HG02610 (cell line): ENCODE measurements at regions not wholly inside any gene's neighbourhood (a gene's known extent, or its start where the extent isn't known, plus 50 kb on each side); places are given as distances from the start of the nearest gene placed in this dataset.

Experiments used
- ATAC-seq: cut with Tn5 transposase; IDR thresholded peaks from one replicate; pipeline ENCODE4 v1.9.1; 2021; ENCODE audit warnings: mild to moderate bottlenecking, moderate library complexity; ENCODE audit not compliant: unreplicated experiment

DNA sequence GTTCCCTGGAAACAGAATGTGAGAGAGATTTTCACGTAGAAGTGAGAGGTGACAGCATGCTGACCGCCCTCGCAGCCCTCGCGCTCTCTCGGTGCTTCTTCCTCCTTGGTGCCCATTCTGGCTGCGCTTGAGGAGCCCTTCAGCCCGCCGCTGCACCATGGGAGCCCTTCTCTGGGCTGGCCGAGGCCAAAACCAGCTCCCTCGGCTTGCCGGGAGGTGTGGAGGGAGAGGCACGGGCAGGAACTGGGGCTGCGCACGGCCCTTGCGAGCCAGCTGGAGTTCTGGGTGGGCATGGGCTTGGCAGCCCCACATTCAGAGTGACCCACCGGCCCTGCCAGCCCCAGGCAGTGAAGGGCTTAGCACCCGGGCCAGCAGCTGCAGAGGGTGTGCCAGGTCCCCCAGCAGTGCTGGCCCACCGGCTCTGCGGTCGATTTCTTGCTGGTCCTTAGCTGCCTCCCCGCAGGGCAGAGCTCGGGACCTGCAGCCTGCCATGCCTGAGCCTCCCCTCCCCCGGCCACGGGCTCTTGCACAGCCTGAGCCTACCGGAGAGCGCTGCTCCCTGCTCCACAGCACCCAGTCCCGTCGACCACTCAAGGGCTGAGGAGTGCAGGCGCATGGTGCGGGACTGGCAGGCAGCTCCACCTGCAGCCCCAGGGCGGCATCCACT, 888.7 kb upstream of the ZWINT start:
- no peak for ATAC-seq

DNA sequence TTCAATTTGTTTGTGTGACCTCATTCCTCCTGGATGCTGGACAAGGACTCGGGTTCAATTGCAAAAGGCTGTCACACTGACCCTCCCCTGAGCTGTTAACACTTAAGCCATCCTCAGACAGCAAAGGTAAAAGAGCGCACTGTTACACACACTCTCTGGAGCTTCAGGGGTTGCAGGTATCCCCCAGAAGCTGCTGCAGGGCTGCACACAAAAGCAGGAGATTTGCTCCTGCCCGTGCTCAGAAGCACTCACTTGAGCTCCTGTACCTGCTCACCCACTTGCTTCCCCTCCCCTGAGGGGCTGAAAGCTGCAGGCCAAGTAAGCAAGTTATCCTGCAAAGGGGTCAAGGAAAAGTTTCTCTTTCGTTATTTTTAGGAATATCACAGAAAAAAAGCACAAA, 886.2 kb upstream of the ZWINT start:
- ATAC-seq, result no peak

GRCh38 chr10:57225920-57226319, 864.9 kb upstream of the ZWINT start:
- no peak for ATAC-seq

DNA sequence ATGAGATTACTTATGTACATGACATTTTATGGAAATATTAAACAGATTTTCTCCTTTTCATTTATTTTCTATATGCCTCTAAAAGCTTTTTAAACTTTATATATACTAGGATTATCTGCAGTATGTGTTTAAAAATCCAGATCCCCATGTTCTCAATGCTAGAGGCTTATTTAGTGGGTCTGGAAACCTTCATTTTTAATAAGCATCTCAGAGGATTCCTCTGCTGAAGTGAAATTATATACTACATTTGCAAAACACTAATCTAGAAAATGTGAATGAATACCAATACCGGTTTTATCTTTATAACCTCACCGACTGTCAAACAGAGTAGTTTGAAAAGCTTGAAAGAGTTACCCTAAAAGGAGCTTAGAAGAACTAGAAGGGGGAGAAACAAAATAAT, 863.8 kb upstream of the ZWINT start:
- no peak for ATAC-seq

GRCh38 chr10:57222603-57223002, 861.5 kb upstream of the ZWINT start:
- no peak for ATAC-seq

DNA sequence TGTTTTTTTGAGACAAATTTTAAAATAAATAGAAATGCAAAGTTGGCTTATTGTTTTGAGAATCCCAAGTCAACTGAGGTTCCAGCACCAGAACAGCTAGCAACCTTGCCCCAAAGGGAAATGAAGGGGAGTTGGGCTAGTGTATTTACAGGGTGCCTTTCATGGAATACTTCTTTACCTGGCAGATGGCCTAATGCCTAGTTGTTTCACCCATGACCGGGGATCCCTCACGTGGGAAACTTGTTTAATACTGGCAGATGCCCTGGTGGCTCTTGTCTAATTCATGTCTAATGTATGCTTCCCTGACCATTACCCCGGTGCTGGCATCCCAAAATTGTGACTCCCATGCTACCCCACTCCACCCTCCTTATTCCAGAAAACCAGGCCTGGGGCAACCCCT, 861.1 kb upstream of the ZWINT start:
- no peak for ATAC-seq

DNA sequence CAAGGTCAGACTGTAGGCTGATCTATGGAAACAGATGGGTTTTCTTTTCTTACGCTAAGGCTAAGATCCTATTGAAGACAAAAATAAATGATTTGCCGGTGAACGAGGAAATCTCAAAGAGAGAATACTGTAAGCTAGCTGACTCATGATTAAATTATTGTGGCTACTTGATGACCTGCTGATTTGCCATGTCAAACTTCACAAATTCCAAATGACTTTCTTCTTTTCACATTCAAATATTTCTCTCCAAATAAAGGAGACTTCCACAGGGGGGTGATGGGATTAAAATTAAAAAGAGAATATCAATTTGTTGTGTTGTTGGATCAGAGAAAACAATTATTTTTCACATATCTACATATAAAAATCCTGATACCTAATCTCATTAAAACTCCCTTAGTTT, 860.6 kb upstream of the ZWINT start:
- ATAC-seq, result no peak

GRCh38 chr10:57218382-57218781, 857.3 kb upstream of the ZWINT start:
- no peak for ATAC-seq

- ATAC-seq, result no peak
Measured at GRCh38 chr10:57202356-57202755, 841.3 kb upstream of the ZWINT start.

DNA sequence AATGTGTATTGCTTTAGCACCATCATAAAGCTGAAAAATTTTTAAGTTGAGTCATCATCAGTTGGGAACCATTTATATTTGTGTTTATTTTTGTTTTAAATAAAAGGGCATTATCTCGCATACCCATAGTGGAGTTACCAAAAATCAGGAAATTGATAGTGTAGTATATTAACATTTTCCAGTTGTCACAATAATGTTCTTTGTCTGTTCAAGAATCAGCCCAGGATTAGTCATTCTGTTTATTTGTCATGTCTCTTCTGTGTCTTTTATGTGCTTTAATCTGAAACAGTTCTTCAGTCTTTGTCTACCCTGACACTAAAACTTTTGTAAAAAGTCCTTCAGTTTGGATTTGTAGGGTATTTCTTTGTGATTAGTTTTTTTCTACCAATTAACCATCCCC, 827.8 kb upstream of the ZWINT start:
- ATAC-seq, result no peak

GRCh38 chr10:57186201-57186600, 825.1 kb upstream of the ZWINT start:
- no peak for ATAC-seq

- no peak for ATAC-seq
Measured at GRCh38 chr10:57169597-57169996, 808.5 kb upstream of the ZWINT start.

DNA sequence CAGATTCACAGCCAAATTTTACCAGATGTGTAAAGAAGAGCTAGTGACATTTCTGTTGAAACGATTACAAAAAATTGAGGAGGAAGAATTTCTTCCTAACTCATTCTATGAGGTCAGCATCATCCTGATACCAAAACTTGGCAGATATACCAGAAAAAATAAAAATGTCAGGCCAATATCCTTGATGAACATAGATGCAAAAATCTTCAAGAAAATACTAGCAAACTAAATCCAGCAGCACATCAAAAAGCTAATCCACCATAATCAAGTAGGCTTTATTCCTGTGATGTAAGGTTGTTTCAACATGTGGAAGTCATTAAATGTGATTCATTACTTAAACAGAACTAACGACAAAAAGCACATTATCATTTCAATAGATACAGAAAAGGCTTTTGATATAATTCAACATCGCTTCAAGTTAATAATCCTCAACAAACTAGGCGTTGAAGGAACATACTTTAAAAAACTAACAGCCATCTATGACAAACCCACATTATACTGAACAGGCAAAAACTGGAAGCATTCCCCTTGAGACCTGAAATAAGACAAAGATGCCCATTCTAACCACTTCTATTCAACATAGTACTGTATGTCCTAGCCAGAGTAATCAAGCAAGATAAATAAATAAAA, 807.7 kb upstream of the ZWINT start:
- ATAC-seq, result no peak

DNA sequence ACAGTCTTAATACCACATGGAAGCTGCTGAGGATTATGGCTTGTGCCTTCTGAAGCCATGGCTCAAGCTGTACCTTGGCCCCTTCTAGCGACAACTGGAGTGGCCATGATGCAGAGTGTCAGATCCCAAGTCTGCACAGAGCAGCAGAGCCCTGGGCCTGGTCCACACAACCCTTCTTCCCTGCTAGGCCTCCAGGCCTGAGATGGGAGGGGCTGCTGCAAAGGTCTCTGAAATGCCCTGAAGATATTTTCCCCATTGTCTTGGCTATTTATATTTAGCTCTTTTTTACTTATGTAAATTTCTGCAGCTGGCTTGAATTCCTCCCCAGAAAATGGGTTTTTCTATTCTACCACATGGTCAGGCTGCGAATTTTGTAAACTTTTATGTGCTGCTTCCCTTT, 804.6 kb upstream of the ZWINT start:
- no peak for ATAC-seq

GRCh38 chr10:57162231-57162630, 801.2 kb upstream of the ZWINT start:
- ATAC-seq, result no peak

- ATAC-seq, result no peak
Measured at GRCh38 chr10:57161157-57161556, 800.1 kb upstream of the ZWINT start.

- peak; percentile 55 for ATAC-seq
Measured at GRCh38 chr10:57145548-57145947, 784.5 kb upstream of the ZWINT start.

DNA sequence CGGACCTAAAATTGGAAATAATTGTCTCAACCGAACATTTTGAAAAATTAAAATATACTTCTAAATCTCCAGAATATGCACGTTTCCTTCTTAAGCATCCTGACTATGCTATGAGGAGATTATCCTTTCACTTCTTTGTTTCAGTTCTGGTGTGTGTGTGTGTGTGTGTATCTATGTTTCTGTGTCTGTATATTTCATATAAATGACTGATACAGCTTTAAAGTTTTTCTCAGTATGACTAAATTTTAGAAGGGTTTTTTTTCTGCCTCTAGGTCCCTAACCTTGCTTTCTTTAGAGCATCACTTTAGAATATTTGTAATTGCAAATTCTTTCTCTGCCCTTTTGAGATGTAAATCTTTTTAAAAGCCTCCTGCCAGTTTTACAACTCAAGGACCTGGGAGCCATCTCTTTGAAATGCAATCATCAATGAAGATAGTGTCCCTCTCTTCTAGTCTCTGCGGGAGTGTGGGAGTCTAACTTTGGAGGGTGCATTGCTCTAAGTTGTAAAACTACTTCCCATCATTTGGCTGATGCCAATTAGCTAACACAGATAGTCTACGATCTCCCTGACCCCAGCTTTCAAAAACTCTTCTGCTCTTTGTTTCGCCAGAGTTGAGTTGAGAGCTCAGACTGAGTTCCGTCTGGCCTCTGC, 782.0 kb upstream of the ZWINT start:
- peak; percentile 68 for ATAC-seq

- no peak for ATAC-seq
Measured at GRCh38 chr10:57141708-57142107, 780.6 kb upstream of the ZWINT start.

- ATAC-seq, result no peak
Measured at GRCh38 chr10:57119684-57120083, 758.6 kb upstream of the ZWINT start.

- no peak for ATAC-seq
Measured at GRCh38 chr10:57113545-57113944, 752.5 kb upstream of the ZWINT start.

DNA sequence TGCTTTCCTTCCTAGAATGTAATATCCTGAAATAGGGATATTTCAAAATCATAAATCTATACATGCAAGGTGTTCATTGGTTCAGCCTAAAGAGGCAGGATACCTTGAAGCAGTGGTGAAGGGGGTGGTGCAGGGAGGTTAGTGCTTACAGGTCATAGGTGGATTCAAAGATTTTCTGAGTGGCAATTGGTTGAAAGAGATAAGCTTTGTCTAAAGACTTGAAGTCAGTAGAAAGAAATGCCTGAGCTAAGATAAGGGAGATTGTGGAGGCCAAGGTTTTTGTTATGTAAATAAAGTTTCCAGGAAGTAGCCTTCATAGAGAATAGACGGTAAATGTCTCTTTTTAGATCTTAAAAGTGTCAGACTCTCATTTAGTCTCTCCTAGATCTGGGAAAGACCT, 741.2 kb upstream of the ZWINT start:
- no peak for ATAC-seq
